ENCODE measurements at regions not wholly inside any gene's neighbourhood (a gene's known extent, or its start where the extent isn't known, plus 50 kb on each side); places are given as distances from the start of the nearest gene placed in this dataset.
"Not testable (repeated sequence)": the region's sequence is repeated elsewhere in the genome, so short reads cannot be mapped to it uniquely, and the experiment has no call there.

- ATAC-seq; intact Hi-C loops (cut with DNase I); DNase-seq (ENCODE audit: low spot score): not testable (repeated sequence)
Observed at GRCh38 chr6:178929-179328, 113.4 kb upstream of the DUSP22 start.

DNA sequence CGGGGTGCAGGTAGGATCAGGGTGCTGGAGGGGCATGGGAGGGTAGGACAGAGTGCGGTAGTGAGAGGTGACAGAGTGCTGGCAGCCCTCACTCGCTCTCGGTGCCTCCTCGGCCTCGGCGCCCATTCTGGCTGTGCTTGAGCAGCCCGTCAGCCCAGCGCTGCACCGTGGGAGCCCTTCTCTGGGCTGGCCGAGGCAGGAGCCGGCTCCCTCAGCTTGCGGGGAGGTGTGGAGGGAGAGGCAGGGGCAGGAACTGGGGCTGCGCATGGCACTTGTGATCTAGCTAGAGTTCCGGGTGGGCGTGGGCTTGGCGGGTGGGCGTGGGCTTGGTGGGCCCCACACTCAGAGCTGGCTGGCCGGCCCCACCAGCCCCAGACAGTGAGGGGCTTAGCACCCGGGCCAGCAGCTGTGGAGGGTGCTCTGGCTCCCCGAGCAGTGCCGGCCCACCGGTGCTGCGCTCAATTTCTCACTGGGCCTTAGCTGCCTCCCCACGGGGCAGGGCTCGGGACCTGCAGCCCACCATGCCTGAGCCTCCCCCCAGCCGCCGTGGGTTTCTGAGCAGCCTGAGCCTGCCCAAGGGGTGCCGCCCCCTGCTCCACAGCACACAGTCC, 112.8 kb upstream of the DUSP22 start:
- ATAC-seq: no peak
- DNase-seq (ENCODE audit: low spot score): peak; percentile 42
- intact Hi-C loops (cut with DNase I): no loop called here

DNA sequence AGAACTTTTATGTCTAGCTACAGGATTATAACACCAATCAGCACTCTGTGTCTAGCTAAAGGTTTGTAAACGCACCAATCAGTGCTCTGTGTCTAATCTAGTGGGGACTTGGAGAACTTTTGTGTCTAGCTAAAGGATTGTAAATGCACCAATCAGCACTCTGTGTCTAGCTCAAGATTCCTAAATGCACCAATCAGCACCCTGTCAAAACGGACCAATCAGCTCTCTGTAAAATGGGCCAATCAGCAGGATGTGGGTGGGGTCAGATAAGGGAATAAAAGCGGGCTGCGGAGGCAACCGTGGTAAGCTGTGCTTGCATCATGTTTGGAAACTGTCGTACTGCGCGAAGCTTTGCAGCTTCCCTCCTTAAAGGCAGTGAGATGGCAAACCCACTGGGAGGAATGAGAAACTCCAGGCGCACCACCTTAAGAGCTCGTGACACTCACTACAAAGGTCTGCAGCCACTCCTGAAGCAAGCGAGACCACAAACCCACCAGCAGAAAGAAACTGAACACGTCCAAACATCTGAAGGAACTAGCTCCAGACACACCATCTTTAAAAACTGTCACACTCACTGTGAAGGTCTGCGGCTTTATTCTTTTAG, 112.1 kb upstream of the DUSP22 start:
- intact Hi-C loops (cut with DNase I); ATAC-seq: not testable (repeated sequence)

GRCh38 chr6:181049-181654, 111.1 kb upstream of the DUSP22 start:
- intact Hi-C loops (cut with DNase I): no loop called here
- no peak for ATAC-seq
- no peak for DNase-seq (ENCODE audit: low spot score)

More for the DNA sequence above, 112.1 kb upstream of the DUSP22 start:
- DNase-seq (ENCODE audit: low spot score): peak; percentile 42

DNA sequence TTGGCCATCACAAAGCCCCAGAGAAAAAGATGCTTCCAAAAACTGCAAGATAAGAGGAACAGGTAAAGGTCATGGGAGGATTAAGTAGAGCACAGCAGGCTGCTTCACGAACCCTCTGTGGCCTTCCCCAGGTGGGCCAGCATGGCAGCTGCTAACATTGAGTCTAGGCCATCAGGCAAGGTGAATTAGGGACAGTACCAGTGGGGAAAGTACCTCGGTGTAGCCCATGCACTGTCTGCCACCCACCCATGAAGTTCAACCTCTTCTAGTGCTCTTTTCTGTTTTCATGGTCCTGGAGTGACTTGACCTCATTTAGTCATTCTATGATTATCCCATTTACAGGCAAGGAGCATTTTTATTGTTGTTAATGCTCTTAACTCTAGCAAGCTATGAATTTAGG, 108.6 kb upstream of the DUSP22 start:
- no peak for DNase-seq (ENCODE audit: low spot score)
- intact Hi-C loops (cut with DNase I): no loop called here
- ATAC-seq: no peak

DNA sequence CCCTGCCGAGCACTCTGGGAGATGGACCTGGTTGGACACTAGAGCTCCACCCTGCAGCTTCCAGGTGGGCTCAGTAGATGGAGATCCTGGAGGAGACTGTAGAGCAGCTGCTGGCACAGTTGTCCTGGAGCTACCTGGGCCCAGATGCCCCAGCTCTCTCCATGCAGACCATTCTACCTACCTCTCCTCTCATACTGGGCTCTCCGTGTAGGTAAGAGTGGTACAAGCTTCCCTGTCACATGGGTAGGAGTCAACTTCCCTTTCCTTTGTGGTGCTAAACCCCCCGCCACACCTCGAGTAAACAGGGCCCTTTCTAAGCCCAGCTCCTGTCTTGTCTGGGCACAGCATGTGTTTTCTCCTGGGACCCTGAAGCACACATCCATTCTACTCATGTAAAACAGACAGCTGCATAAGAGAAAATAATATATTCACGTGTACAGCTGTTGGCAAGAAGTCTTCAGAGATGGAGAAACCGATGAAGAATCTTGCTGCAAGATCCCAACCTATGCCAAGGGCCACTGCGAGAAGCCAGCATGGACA, 108.1 kb upstream of the DUSP22 start:
- ATAC-seq (no peak), DNase-seq (ENCODE audit: low spot score) (peak; percentile 27)
- intact Hi-C loops (cut with DNase I): no loop called here

DNA sequence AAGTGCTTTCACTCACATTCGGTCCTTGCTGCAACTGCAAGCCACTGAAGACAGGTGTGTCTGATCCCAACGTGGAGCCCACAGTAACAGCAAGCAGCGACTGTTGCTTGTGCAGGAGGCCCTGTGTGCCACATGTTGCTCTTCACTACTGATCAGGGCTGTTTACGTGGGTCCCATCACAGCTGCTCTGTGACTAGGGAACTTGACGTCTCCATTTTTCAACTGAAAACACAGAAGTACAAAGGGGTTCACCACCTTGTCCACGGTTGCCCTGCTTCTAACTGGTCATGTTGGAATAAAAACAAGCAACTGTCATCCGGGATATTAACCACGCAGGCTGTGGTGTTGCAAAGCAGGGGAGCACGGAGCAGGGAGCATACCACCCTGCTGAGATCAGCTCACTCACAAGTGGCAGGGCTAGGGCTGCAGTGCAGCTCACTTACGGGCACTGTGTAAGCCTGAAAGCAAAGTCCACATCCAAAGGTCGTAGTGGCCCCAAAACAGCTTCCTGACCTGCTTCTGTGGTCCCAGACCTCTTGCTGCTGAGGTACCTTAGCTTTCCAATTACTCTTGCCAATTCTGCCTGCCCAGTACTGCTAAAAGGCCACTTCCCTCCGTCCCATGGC, 105.8 kb upstream of the DUSP22 start:
- peak; percentile 13 for DNase-seq (ENCODE audit: low spot score)
- no peak for ATAC-seq
- intact Hi-C loops (cut with DNase I): no loop called here

- intact Hi-C loops (cut with DNase I): no loop called here
- DNase-seq (ENCODE audit: low spot score): peak; percentile 31
- no peak for ATAC-seq
Observed at GRCh38 chr6:187210-187861, 105.0 kb upstream of the DUSP22 start.

- intact Hi-C loops (cut with DNase I): no loop called here
- DNase-seq (ENCODE audit: low spot score) (peak; percentile 91), ATAC-seq (peak; percentile 98)
Observed at GRCh38 chr6:188821-189655, 103.2 kb upstream of the DUSP22 start.

GRCh38 chr6:189676-190075, 102.6 kb upstream of the DUSP22 start:
- peak; percentile 28 for DNase-seq (ENCODE audit: low spot score)
- no peak for ATAC-seq
- intact Hi-C loops (cut with DNase I): no loop called here

DNA sequence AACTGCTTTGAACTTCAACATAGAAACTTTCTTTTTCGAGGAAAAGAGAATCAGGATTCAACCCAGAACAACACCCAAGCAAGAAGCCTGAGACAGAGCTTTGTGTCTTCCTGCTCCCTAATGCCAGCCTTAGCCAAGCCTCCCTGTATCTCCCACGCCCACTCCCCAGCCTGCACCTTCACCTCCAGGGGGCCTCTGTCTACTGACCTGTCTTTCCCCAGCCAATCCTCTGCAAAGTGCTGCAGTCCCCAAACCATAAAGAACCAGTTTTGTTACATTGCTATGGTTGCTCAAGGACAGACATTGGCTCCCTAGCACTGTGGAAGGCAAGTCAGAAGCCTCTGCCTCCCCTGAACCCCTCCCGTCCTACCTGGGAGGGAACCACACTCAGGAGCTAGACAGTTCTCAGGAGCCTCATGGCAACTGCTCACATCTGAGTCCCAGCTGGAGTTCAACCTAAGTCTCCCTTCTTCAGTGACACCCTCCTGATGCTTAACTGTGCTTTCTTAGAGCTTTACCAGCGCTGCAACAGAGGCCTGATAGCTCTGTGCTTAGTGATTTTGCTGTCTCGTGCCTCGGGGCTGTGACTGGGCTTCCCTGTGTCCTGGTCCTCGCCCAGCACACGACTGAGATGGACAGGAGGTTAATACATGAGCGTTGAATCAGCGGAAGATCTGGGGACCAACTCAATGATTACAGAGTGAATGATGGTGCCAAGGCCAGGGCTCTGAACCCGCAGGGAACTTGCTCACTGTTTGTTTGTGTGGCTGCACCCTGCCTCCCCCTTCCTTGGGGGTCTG, 101.5 kb upstream of the DUSP22 start:
- peak; percentile 49 for DNase-seq (ENCODE audit: low spot score)
- no peak for ATAC-seq
- intact Hi-C loops (cut with DNase I): no loop called here

- intact Hi-C loops (cut with DNase I): no loop called here
- peak; percentile 40 for DNase-seq (ENCODE audit: low spot score)
- no peak for ATAC-seq
Observed at GRCh38 chr6:191487-192312, 100.6 kb upstream of the DUSP22 start.

- peak; percentile 14 for DNase-seq (ENCODE audit: low spot score)
- no peak for ATAC-seq
- intact Hi-C loops (cut with DNase I): no loop called here
Observed at GRCh38 chr6:192313-192664, 100.0 kb upstream of the DUSP22 start.

DNA sequence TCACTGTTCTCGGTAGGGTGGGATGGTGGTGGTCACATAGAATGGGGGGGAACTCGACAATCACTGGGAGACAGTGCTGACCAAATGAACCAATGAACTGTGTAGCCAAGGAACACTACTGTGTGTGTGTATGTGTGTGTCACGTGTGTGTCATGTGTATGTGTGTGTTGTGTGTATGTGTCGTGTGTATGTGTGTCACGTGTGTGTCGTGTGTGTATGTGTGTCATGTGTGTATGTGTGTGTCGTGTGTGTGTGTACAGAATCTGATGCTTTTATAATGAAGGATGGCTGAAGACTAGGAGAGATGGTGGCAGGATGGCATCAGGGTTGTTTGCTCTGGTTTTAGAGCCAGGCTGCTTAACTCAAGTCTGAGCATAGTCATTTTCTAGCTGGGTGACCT, 99.1 kb upstream of the DUSP22 start:
- ATAC-seq (no peak), DNase-seq (ENCODE audit: low spot score) (peak; percentile 1)
- intact Hi-C loops (cut with DNase I): no loop called here

- intact Hi-C loops (cut with DNase I): no loop called here
- no peak for ATAC-seq
- DNase-seq (ENCODE audit: low spot score): peak; percentile 10
Observed at GRCh38 chr6:193773-194310, 98.4 kb upstream of the DUSP22 start.

GRCh38 chr6:195861-196360, 96.4 kb upstream of the DUSP22 start:
- DNase-seq (ENCODE audit: low spot score) (no peak), ATAC-seq (peak; percentile 95)
- intact Hi-C loops (cut with DNase I): no loop called here

DNA sequence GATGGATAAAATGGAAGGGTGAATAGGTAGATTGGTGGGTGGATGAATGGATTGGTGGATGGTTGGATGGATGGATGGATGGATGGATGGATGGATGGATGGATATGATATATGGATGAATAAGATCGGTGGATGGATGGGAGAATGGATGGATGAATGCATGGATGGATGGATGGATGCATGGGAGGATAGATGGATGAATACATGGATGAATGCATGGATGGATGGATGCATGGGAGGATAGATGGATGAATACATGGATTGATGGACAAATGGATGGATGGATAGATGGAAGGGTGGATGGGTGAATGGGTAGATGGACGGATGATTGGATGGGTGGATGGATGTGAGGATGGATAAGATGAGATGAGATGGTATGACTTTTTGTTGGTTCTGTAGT, 95.7 kb upstream of the DUSP22 start:
- no peak for ATAC-seq
- intact Hi-C loops (cut with DNase I): no loop called here
- DNase-seq (ENCODE audit: low spot score): no peak
